ENCODE measurements at regions not wholly inside any gene's neighbourhood (a gene's known extent, or its start where the extent isn't known, plus 50 kb on each side); places are given as distances from the start of the nearest gene placed in this dataset.

DNA sequence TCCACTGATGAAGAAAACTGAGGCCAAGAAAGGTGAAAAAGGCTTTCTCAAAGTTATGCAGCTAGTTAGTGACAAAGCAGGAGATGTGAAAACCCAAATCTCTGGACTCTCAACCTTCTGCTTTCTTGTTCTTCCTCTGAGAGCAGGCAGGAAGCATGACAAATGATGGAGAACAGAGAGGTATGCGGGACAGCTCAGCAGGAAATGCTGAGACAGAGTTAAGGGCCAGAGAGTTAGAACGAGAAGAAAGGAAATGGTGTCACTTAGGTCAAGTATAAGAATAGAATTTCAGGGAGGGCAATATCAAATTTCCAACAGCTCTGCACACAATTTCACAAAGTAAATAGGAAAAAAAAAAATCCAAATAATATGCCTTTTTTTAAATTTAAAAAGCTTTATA is 67.6 kb upstream of the ARHGAP42 start:
- TF ChIP-seq, protein P1, sequence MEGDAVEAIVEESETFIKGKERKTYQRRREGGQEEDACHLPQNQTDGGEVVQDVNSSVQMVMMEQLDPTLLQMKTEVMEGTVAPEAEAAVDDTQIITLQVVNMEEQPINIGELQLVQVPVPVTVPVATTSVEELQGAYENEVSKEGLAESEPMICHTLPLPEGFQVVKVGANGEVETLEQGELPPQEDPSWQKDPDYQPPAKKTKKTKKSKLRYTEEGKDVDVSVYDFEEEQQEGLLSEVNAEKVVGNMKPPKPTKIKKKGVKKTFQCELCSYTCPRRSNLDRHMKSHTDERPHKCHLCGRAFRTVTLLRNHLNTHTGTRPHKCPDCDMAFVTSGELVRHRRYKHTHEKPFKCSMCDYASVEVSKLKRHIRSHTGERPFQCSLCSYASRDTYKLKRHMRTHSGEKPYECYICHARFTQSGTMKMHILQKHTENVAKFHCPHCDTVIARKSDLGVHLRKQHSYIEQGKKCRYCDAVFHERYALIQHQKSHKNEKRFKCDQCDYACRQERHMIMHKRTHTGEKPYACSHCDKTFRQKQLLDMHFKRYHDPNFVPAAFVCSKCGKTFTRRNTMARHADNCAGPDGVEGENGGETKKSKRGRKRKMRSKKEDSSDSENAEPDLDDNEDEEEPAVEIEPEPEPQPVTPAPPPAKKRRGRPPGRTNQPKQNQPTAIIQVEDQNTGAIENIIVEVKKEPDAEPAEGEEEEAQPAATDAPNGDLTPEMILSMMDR (IDR thresholded peaks at IDR 0.05; ENCODE audit: low read depth, low read length) = no peak
- TF ChIP-seq POLR2A (IDR thresholded peaks at IDR 0.05; ENCODE audit: extremely low read depth, insufficient read length) (no peak), MYC (IDR thresholded peaks at IDR 0.05; ENCODE audit: low read depth, low read length) (no peak)
